Right lobe of liver (tissue), 6 donors: ENCODE measurements at regions not wholly inside any gene's neighbourhood (a gene's known extent, or its start where the extent isn't known, plus 50 kb on each side); places are given as distances from the start of the nearest gene placed in this dataset.

Source experiments
- ATAC-seq, 4 donors: fragments of 200-7000 bp; cut with Tn5 transposase; one replicate each; pipeline ENCODE4 v1.9.1; 2020; ENCODE audit warnings: mild to moderate bottlenecking in 4 of 4, moderate library complexity in 4 of 4
- DNase-seq, 3 donors: peaks; one replicate each; pipeline ENCODE4 v3.0.0-alpha.2; 2020
- H3K27ac ChIP-seq, 3 donors: fragments of 200-600 bp; one replicate each; pipeline ENCODE4 v1.8.0; 2022
- H3K27me3 ChIP-seq, 2 donors: fragments of 200-600 bp; one replicate each; pipeline ENCODE4 v1.8.0; 2022
- H3K36me3 ChIP-seq, 4 donors: fragments of 200-600 bp; sonication (generic) in 1 of 4; one replicate each; pipeline versions ENCODE4 v1.5.1 to v1.8.0; 2017 to 2022; ENCODE audit warnings: control low read depth in 1 of 4
- H3K4me1 ChIP-seq, 4 donors: fragments of 200-600 bp; sonication (generic) in 1 of 4; one replicate each; pipeline versions ENCODE4 v1.5.1 to v1.8.0; 2017 to 2022; ENCODE audit warnings: control low read depth in 1 of 4
- H3K4me3 ChIP-seq, 3 donors: fragments of 200-600 bp; one replicate each; pipeline ENCODE4 v1.8.0; 2022
- H3K9me3 ChIP-seq, 4 donors: fragments of 200-600 bp; sonication (generic) in 1 of 4; one replicate each; pipeline versions ENCODE4 v1.5.1 to v1.8.0; 2017 to 2022; ENCODE audit warnings: control low read depth in 1 of 4
- POLR2A ChIP-seq: fragments of 450-650 bp; IDR thresholded peaks from one replicate; pipeline ENCODE4 v1.6.1; 2017; ENCODE audit warnings: antibody characterized with exemption, mild to moderate bottlenecking
- WGBS: methylation state at CpG from one replicate; pipeline ENCODE4 v1.1.6; 2018; ENCODE audit warnings: low coverage, low lambda C conversion rate; ENCODE audit not compliant: insufficient coverage; ENCODE audit errors: missing lambda C conversion rate; 5-methylcytosine and 5-hydroxymethylcytosine counted together
- intact Hi-C, 2 donors: fragments of 100-400 bp; cut with DNase I; formaldehyde crosslinking; loops; one replicate each; pipeline versions ENCODE4 v1.11.2 to v1.14.1; 2022
- TF ChIP-seq, protein P1 (sequence below), 4 donors: fragments of 200-600 bp in 3 of 4; fragments of 450-650 bp in 1 of 4; IDR thresholded peaks; one replicate each; pipeline versions ENCODE4 v1.5.1 to v1.8.0; 2016 to 2022; ENCODE audit warnings: antibody characterized with exemption in 4 of 4, mild to moderate bottlenecking in 2 of 4
- donor health status: DM: no; HTN: yes; CAD: no.
- donor health status: DM: no; HTN: no; CAD: no.
- donor health status: DM: no; HTN: no; CAD: no.
- donor health status: DM: no; HTN: yes; CAD: no.
- donor health status: DM: no; HTN: yes; CAD: no.

DNA sequence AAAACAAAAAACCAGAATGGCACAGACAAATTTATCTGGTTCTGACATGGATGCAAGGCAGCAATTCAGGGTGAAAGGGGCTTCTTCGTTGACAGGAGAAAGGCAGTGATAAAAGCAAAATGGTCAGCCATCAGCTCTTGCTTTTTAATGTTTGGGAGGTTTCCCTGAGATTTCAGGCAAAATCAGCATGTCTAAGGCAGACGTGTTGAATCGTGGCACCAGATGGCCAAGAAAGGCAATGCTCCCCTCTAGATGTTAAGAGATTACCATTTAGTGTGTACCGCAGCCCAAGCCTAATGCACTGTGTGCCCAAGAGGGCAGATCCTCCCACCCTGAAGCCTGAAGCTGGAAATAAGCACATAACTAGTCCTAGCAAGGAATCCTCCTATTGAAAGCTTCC is 88.8 kb upstream of the GALNT18 start:
- TF ChIP-seq POLR2A, result no peak
- TF ChIP-seq, protein P1, sequence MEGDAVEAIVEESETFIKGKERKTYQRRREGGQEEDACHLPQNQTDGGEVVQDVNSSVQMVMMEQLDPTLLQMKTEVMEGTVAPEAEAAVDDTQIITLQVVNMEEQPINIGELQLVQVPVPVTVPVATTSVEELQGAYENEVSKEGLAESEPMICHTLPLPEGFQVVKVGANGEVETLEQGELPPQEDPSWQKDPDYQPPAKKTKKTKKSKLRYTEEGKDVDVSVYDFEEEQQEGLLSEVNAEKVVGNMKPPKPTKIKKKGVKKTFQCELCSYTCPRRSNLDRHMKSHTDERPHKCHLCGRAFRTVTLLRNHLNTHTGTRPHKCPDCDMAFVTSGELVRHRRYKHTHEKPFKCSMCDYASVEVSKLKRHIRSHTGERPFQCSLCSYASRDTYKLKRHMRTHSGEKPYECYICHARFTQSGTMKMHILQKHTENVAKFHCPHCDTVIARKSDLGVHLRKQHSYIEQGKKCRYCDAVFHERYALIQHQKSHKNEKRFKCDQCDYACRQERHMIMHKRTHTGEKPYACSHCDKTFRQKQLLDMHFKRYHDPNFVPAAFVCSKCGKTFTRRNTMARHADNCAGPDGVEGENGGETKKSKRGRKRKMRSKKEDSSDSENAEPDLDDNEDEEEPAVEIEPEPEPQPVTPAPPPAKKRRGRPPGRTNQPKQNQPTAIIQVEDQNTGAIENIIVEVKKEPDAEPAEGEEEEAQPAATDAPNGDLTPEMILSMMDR (IDR thresholded peaks at IDR 0.05), result no peak
- no peaks in the 10 kb centered on the region for H3K36me3 ChIP-seq
- no peaks in the 10 kb centered on the region for H3K27me3 ChIP-seq
- H3K4me1 ChIP-seq, result no peaks in the 10 kb centered on the region
- WGBS, result no CpG with 5 or more reads among the region's 4 CpGs
- ATAC-seq (no peak), DNase-seq (no peak)
- intact Hi-C loops, result no loop called here
- H3K9me3 ChIP-seq, result no peaks in the 10 kb centered on the region
- H3K4me3 ChIP-seq, result no peak overlapping the region
- no peak overlapping the region for H3K27ac ChIP-seq

DNA sequence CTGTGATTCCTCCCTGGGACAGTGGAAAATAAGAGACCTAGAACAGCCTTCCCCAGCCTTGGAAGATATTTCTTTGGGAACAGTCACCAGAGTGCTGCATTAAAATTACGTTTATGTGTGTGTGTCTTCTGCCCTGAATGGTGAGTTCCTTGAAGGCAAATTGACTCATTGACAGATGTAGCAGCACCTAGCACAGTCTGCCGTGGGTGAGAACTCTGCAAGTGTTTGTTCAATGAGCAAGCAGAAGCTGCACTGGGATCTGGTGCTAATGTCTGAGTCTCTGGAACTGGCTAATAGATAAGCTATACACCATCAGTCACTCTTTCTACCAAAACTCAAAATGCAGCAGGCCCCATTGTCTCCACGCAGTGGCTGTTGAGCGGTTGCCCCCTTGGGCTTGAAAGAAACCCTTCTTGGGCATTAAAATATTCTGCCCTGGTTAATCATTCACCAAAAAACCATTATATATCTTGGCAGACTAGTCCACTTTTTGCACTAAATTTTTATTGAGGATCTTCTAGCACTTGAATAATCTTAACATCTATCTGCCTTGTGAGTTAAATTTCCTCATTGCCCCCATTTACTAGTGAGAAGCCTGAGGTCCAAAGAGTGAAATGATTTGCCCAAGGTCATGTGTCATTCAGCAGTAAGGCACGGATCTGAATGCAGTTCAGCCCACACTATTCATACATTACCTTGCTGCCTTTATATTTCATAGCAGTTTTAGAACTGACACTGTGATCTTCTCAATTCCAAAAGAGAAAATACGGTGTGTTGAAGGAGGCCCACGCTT is 87.8 kb upstream of the GALNT18 start:
- no peaks in the 10 kb centered on the region for H3K9me3 ChIP-seq
- ATAC-seq, result no peak
- 61% methylated on average over 7 of the region's 7 CpGs for WGBS
- no peaks in the 10 kb centered on the region for H3K27me3 ChIP-seq
- no peaks in the 10 kb centered on the region for H3K36me3 ChIP-seq
- DNase-seq, result no peak
- no peaks in the 10 kb centered on the region for H3K4me1 ChIP-seq
- no peak overlapping the region for H3K27ac ChIP-seq
- no peak overlapping the region for H3K4me3 ChIP-seq
- TF ChIP-seq, protein P1 (IDR thresholded peaks at IDR 0.05), result no peak
- no peak for TF ChIP-seq POLR2A
- intact Hi-C loops, result no loop called here

DNA sequence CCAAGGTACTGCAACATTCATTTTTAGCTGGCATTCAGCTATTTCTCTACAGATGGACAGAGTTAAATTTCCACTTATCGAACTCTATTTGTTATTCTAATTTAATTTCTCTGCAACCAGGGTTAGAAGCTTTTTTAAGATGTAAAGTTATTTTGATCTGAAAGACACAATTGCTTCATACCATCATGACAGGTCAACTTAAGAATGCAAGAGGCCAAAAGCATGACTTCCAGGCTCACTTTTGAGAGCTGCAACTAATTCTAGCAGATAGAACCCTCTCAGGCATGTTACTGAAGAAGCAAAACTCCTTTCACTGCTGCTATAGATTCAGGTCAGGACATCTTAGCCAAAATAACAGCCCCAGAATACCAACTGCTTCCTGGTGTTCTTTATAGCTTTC is 86.5 kb upstream of the GALNT18 start:
- 53% methylated on average over 1 of the region's 1 CpG for WGBS
- H3K4me3 ChIP-seq, result no peak overlapping the region
- H3K36me3 ChIP-seq, result no peaks in the 10 kb centered on the region
- H3K27ac ChIP-seq, result no peak overlapping the region
- H3K4me1 ChIP-seq, result no peaks in the 10 kb centered on the region
- H3K27me3 ChIP-seq, result no peaks in the 10 kb centered on the region
- TF ChIP-seq POLR2A, result no peak
- TF ChIP-seq, protein P1 (IDR thresholded peaks at IDR 0.05), result no peak
- DNase-seq (no peak), ATAC-seq (no peak)
- no peaks in the 10 kb centered on the region for H3K9me3 ChIP-seq
- intact Hi-C loops, result no loop called here

DNA sequence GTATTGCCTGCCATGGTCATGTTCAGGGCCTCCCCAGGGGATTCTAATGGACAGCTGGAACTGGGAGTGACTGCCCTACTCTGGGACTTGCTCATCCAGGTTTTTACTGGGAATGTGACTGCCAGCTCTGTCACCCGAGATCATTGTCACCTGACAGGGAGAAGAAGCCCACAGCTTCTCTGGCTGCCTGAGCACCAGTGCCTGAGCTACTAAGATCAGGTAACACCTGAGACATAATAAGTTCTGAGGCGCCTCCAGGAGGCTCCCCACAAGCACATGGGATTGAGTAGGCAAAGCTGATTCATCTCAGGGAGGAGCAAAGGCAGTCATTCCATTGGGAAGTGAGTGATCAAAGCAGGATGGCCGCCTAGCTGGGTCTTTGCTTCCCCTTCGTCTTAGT is 84.2 kb upstream of the GALNT18 start:
- DNase-seq, result no peak
- Histone ChIP-seq H3K36me3 (no peaks in the 10 kb centered on the region), H3K27ac (no peak overlapping the region), H3K4me3 (no peak overlapping the region), H3K9me3 (no peaks in the 10 kb centered on the region), H3K27me3 (no peaks in the 10 kb centered on the region), H3K4me1 (no peaks in the 10 kb centered on the region)
- no CpG with 5 or more reads among the region's 4 CpGs for WGBS
- ATAC-seq, result no peak
- intact Hi-C loops, result no loop called here
- TF ChIP-seq POLR2A, result no peak

DNA sequence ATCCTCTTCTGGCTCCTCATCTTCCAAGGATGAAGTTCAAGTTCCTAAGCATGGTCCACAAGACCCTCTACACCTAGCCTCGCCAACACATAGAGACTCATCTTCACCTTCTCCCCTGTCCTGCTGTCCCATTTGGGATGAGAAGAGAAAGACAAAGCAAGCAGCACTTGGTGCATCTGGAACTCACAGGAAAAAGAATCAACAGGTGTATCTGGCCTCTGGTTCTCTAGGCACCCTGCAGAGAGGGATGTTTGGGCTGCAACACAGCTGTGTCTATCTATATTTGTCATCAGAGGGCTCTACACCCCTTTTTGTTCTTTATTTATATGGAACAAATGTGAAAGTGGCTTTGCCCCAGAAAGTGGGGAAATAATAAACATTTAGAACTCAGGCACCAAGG is 82.1 kb upstream of the GALNT18 start:
- Histone ChIP-seq H3K4me3 (no peak overlapping the region), H3K27ac (no peak overlapping the region), H3K27me3 (no peaks in the 10 kb centered on the region), H3K9me3 (no peaks in the 10 kb centered on the region), H3K4me1 (no peaks in the 10 kb centered on the region), H3K36me3 (no peaks in the 10 kb centered on the region)
- TF ChIP-seq, protein P1 (IDR thresholded peaks at IDR 0.05), result no peak
- no peak for TF ChIP-seq POLR2A
- 55% methylated on average over 1 of the region's 1 CpG for WGBS
- DNase-seq (no peak), ATAC-seq (no peak)
- intact Hi-C loops, result no loop called here
